Cardiac muscle cell (in vitro differentiated cells and primary cell): ENCODE measurements at regions not wholly inside any gene's neighbourhood (a gene's known extent, or its start where the extent isn't known, plus 50 kb on each side); places are given as distances from the start of the nearest gene placed in this dataset.

Experiments
- DNase-seq, 2 donors: peaks; one replicate each; pipeline versions ENCODE4 v3.0.0 to v3.0.0-alpha.2; 2010 to 2017; ENCODE audit warnings: low read depth in 1 of 2, low spot score in 1 of 2
- H3K27ac ChIP-seq: fragments of 200-600 bp; sonication (generic); 2 replicates; pipeline ENCODE4 v1.5.1; 2016
- H3K27me3 ChIP-seq: fragments of 200-600 bp; sonication (generic); 2 replicates; pipeline ENCODE4 v1.6.0; 2016; ENCODE audit warnings: control low read depth
- H3K36me3 ChIP-seq: fragments of 200-600 bp; sonication (generic); 2 replicates; pipeline ENCODE4 v1.5.1; 2016; ENCODE audit warnings: control low read depth
- H3K4me1 ChIP-seq: fragments of 200-600 bp; sonication (generic); 2 replicates; pipeline ENCODE4 v1.8.1; 2017; ENCODE audit warnings: low read depth, mild to moderate bottlenecking, mixed run types
- H3K4me3 ChIP-seq: fragments of 200-600 bp; sonication (generic); 2 replicates; pipeline ENCODE4 v1.5.1; 2016; ENCODE audit warnings: mild to moderate bottlenecking
- H3K9me3 ChIP-seq: fragments of 200-600 bp; sonication (generic); 2 replicates; pipeline ENCODE4 v1.5.1; 2017; ENCODE audit warnings: low read depth, mild to moderate bottlenecking, control low read depth
- TF ChIP-seq, protein P1 (sequence below): IDR thresholded peaks from 2 replicates; pipeline ENCODE4 v1.5.1; 2012; ENCODE audit warnings: low read depth, mild to moderate bottlenecking, low read length

DNA sequence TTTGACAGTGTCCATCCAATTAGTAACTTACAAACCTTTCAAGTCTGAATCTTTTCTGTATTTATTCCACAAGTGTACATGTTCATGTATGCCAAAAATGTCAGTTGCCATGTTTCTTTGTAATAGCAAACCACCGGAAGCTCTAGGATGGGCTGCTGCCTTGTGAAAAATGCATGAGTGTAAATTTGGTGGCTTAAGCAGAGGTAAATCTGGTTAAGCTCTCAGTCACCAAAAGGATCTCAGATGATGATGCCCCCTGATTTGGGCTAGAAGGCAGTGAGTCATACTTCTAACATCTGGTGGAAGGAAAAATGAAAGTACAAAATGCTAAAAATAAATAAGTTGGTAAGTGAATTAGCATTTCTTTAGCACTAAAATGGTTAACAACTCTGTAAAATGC, 567.5 kb downstream of the ELAVL2 start:
- TF ChIP-seq, protein P1, sequence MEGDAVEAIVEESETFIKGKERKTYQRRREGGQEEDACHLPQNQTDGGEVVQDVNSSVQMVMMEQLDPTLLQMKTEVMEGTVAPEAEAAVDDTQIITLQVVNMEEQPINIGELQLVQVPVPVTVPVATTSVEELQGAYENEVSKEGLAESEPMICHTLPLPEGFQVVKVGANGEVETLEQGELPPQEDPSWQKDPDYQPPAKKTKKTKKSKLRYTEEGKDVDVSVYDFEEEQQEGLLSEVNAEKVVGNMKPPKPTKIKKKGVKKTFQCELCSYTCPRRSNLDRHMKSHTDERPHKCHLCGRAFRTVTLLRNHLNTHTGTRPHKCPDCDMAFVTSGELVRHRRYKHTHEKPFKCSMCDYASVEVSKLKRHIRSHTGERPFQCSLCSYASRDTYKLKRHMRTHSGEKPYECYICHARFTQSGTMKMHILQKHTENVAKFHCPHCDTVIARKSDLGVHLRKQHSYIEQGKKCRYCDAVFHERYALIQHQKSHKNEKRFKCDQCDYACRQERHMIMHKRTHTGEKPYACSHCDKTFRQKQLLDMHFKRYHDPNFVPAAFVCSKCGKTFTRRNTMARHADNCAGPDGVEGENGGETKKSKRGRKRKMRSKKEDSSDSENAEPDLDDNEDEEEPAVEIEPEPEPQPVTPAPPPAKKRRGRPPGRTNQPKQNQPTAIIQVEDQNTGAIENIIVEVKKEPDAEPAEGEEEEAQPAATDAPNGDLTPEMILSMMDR: no peak
- H3K27me3 ChIP-seq: no peaks in the 10 kb centered on the region
- H3K9me3 ChIP-seq: no peaks in the 10 kb centered on the region
- H3K36me3 ChIP-seq: no peaks in the 10 kb centered on the region
- no peaks in the 10 kb centered on the region for H3K4me1 ChIP-seq
- H3K27ac ChIP-seq: no peak overlapping the region
- no peak overlapping the region for H3K4me3 ChIP-seq
- no peak for DNase-seq

DNA sequence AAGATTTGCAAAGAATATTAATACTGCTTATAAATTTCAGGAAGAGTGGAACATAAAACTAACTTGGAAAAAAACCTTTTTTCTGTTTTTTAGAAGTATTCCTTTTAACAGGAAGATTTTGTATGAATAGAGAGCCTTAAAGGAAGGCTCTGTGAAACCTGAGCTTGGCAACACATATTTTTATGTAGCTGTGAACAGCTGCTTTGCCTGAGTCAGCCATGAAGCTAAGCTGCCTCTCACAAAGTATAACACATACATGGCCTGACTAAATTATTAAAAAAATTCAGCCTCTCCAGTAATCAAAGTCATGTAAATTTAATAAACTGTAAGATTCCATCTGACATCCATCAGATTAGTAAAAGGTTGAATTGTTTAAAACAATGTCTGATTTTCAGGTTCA, 547.5 kb downstream of the ELAVL2 start:
- Histone ChIP-seq H3K4me3 (no peak overlapping the region), H3K9me3 (no peaks in the 10 kb centered on the region), H3K27ac (no peak overlapping the region), H3K4me1 (no peaks in the 10 kb centered on the region), H3K36me3 (no peaks in the 10 kb centered on the region), H3K27me3 (no peaks in the 10 kb centered on the region)
- DNase-seq: no peak
- TF ChIP-seq, protein P1: no peak

DNA sequence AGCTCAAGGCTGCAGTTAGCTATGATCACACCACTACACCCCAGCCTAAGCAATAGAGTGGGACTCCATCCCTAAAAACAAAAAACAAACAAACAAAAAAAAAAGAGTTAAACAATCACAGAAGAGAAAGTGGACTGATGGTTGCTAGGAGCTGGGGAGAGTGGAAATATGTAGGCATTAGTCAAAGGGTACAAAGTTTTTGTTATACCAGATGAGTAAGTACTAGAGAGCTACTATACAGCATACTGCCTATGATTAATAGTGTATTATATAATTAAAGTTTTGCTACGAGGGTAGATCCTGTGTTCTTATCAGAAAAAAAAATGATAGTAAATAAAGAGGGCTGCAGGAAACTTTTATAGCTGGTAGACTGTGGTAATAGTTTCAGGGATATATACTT, 538.6 kb downstream of the ELAVL2 start:
- no peak overlapping the region for H3K4me3 ChIP-seq
- H3K4me1 ChIP-seq: no peaks in the 10 kb centered on the region
- H3K27me3 ChIP-seq: no peaks in the 10 kb centered on the region
- TF ChIP-seq, protein P1: no peak
- DNase-seq: no peak
- H3K9me3 ChIP-seq: no peaks in the 10 kb centered on the region
- no peak overlapping the region for H3K27ac ChIP-seq
- no peaks in the 10 kb centered on the region for H3K36me3 ChIP-seq

DNA sequence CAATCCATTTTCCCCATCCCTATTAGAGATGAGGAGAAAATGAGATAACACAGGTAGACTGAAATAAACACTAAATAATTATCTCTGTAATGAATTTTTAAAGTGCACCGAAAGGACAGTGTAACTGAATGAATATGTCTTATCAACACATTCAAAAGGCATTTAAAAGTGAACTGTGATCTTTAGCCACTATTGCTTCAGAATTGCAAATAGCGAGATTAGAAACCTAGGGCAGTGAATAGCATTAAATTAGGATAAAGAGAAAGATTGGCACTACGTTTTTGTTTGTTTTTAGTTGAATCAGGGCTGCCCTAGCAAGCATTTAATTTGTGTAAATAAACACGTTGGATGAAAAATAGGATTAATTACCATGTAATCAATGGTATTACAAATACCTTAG, 537.5 kb downstream of the ELAVL2 start:
- H3K4me1 ChIP-seq: no peaks in the 10 kb centered on the region
- no peak for DNase-seq
- no peaks in the 10 kb centered on the region for H3K36me3 ChIP-seq
- H3K27me3 ChIP-seq: no peaks in the 10 kb centered on the region
- TF ChIP-seq, protein P1: no peak
- no peak overlapping the region for H3K27ac ChIP-seq
- H3K9me3 ChIP-seq: no peaks in the 10 kb centered on the region
- H3K4me3 ChIP-seq: no peak overlapping the region

DNA sequence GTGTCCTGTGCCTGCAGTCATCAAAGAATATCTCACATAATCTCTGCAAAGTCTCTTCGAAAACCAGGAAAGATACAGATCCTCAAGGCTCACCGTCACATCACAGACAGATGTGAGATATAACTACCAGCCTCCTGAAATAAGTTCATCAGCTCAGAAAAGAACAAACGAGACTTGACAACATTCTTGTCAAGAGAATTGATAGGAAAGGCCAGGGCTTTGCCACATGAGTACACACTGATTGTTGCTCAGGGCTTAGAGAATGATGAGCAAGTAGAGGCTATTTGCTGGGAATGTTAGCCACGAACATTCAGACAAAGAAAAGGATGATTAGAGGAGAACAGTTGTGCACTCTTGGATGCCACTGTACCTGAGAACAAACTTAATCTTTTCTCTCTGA, 535.1 kb downstream of the ELAVL2 start:
- Histone ChIP-seq H3K36me3 (no peaks in the 10 kb centered on the region), H3K27me3 (no peaks in the 10 kb centered on the region), H3K9me3 (no peaks in the 10 kb centered on the region), H3K27ac (no peak overlapping the region), H3K4me1 (no peaks in the 10 kb centered on the region), H3K4me3 (no peak overlapping the region)
- TF ChIP-seq, protein P1: no peak
- DNase-seq: no peak

DNA sequence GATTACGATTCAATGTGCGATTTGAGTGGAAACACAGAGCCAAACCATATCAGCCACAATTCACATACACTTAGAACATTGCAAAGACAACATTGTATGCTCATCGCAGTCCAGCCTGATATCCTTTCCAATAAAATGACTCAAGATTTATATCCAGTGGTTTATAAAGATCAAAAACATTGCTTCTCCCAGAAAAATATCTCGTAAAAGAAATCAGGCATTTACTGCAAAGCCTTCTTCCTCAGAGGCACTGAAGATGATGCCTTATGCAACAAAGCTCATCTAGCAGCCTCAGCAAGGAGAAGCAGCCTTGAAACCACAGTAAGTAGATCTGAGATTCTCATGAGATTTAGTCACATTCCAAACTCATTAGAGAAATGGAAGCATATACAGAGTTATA, 523.8 kb downstream of the ELAVL2 start:
- Histone ChIP-seq H3K27ac (no peak overlapping the region), H3K4me1 (no peaks in the 10 kb centered on the region), H3K27me3 (no peaks in the 10 kb centered on the region), H3K4me3 (no peak overlapping the region), H3K36me3 (no peaks in the 10 kb centered on the region), H3K9me3 (no peaks in the 10 kb centered on the region)
- TF ChIP-seq, protein P1: no peak
- no peak for DNase-seq
